Esophagus muscularis mucosa (tissue), 4 donors: ENCODE measurements at regions not wholly inside any gene's neighbourhood (a gene's known extent, or its start where the extent isn't known, plus 50 kb on each side); places are given as distances from the start of the nearest gene placed in this dataset.

Source experiments
- DNase-seq: peaks from one replicate; pipeline ENCODE4 v3.0.0-alpha.2; 2017; ENCODE audit errors: extremely low spot score
- H3K27ac ChIP-seq, 4 donors: fragments of 200-600 bp; sonication (generic); replicated peaks in 1 of 4; 1 replicate in 3 of 4; 2 replicates in 1 of 4; pipeline ENCODE4 v1.5.1; 2016 to 2019; ENCODE audit warnings: mild to moderate bottlenecking in 1 of 4
- H3K27me3 ChIP-seq, 4 donors: fragments of 200-600 bp; sonication (generic); one replicate each; pipeline versions ENCODE4 v1.5.1 to v1.6.0; 2016 to 2019
- H3K36me3 ChIP-seq, 4 donors: fragments of 200-600 bp; sonication (generic); one replicate each; pipeline ENCODE4 v1.5.1; 2016 to 2019
- H3K4me1 ChIP-seq, 4 donors: fragments of 200-600 bp; sonication (generic); one replicate each; pipeline ENCODE4 v1.5.1; 2016 to 2019
- H3K4me3 ChIP-seq, 4 donors: fragments of 200-600 bp; sonication (generic); 1 replicate in 2 of 4; 2 replicates in 2 of 4; pipeline ENCODE4 v1.5.1; 2016 to 2019; ENCODE audit warnings: mild to moderate bottlenecking in 4 of 4, moderate library complexity in 1 of 4
- H3K9me3 ChIP-seq, 4 donors: fragments of 200-600 bp; sonication (generic); 1 replicate in 3 of 4; 2 replicates in 1 of 4; pipeline ENCODE4 v1.5.1; 2016 to 2019
- CTCF ChIP-seq, 3 experiments: fragments of 200-600 bp in 2 of 3; fragments of 450-650 bp in 1 of 3; sonication (generic) in 2 of 3; IDR thresholded peaks; one replicate each; pipeline ENCODE4 v1.5.1; 2017 to 2019; ENCODE audit warnings: antibody characterized with exemption in 3 of 3, mild to moderate bottlenecking in 2 of 3, moderate library complexity in 1 of 3
- EP300 ChIP-seq: sonication (generic); formaldehyde crosslinking; IDR thresholded peaks from one replicate; pipeline ENCODE4 v1.6.1; 2017; ENCODE audit warnings: antibody characterized with exemption
- POLR2A ChIP-seq: fragments of 450-650 bp; IDR thresholded peaks from one replicate; pipeline ENCODE4 v1.6.1; 2017; ENCODE audit warnings: antibody characterized with exemption, moderate library complexity, mild to moderate bottlenecking, low read depth
- POLR2AphosphoS5 ChIP-seq, 2 donors: sonication (generic); formaldehyde crosslinking; IDR thresholded peaks; one replicate each; pipeline ENCODE4 v1.6.1; 2017; ENCODE audit warnings: antibody characterized with exemption in 2 of 2
- WGBS: methylation state at CpG from one replicate; pipeline ENCODE4 v1.1.5; 2018; 5-methylcytosine and 5-hydroxymethylcytosine counted together
- intact Hi-C: fragments of 100-400 bp; cut with DNase I; formaldehyde crosslinking; loops from one replicate; pipeline ENCODE4 v1.15.1; 2023

GRCh38 chr1:22277662-22278061, 134.8 kb upstream of the WNT4 start:
- Histone ChIP-seq H3K4me3 (no peak overlapping the region), H3K36me3 (no peaks in the 10 kb centered on the region), H3K4me1 (no peaks in the 10 kb centered on the region), H3K9me3 (peaks cover 0 to 4% (median 0%) of the 10 kb centered on the region in 4 donors), H3K27ac (no peak overlapping the region), H3K27me3 (peaks cover 0 to 32% (median 0%) of the 10 kb centered on the region in 4 donors)
- no peak for DNase-seq
- intact Hi-C loops = no loop called here
- TF ChIP-seq POLR2AphosphoS5 (IDR thresholded peaks at IDR 0.05) (no peak), EP300 (no peak), CTCF (IDR thresholded peaks at IDR 0.05) (no peak), POLR2A (no peak)
- 86% methylated on average over 9 of the region's 10 CpGs for WGBS

GRCh38 chr1:22279735-22280134, 136.8 kb upstream of the WNT4 start:
- no peak for TF ChIP-seq POLR2A
- TF ChIP-seq EP300 = no peak
- no peak for TF ChIP-seq POLR2AphosphoS5 (IDR thresholded peaks at IDR 0.05)
- TF ChIP-seq CTCF (IDR thresholded peaks at IDR 0.05) = no peak
- Histone ChIP-seq H3K27ac (no peak overlapping the region), H3K9me3 (peaks cover 0 to 4% (median 0%) of the 10 kb centered on the region in 4 donors), H3K27me3 (peaks cover 0 to 36% (median 0%) of the 10 kb centered on the region in 4 donors), H3K4me1 (no peaks in the 10 kb centered on the region), H3K4me3 (no peak overlapping the region), H3K36me3 (no peaks in the 10 kb centered on the region)
- no peak for DNase-seq
- intact Hi-C loops = no loop called here
- WGBS = 99% methylated on average over 3 of the region's 3 CpGs

- no peak for DNase-seq
- Histone ChIP-seq H3K27me3 (peaks cover 0 to 36% (median 0%) of the 10 kb centered on the region in 4 donors), H3K27ac (no peak overlapping the region), H3K9me3 (peaks cover 0 to 4% (median 0%) of the 10 kb centered on the region in 4 donors), H3K4me1 (no peaks in the 10 kb centered on the region), H3K36me3 (no peaks in the 10 kb centered on the region), H3K4me3 (no peak overlapping the region)
- no peak for TF ChIP-seq POLR2AphosphoS5 (IDR thresholded peaks at IDR 0.05)
- 93% methylated on average over 3 of the region's 3 CpGs for WGBS
- intact Hi-C loops = no loop called here
Measured at GRCh38 chr1:22280526-22280925, 137.6 kb upstream of the WNT4 start.

- Histone ChIP-seq H3K27me3 (peaks cover 0 to 30% (median 0%) of the 10 kb centered on the region in 4 donors), H3K4me3 (no peak overlapping the region), H3K27ac (no peak overlapping the region), H3K9me3 (peaks cover 0 to 4% (median 0%) of the 10 kb centered on the region in 4 donors), H3K4me1 (no peaks in the 10 kb centered on the region), H3K36me3 (no peaks in the 10 kb centered on the region)
- TF ChIP-seq POLR2A (no peak), POLR2AphosphoS5 (IDR thresholded peaks at IDR 0.05) (no peak), CTCF (IDR thresholded peaks at IDR 0.05) (no peak), EP300 (no peak)
- intact Hi-C loops = no loop called here
- DNase-seq = no peak
- 83% methylated on average over 8 of the region's 11 CpGs for WGBS
Measured at GRCh38 chr1:22281521-22282363, 138.8 kb upstream of the WNT4 start.

- Histone ChIP-seq H3K4me3 (no peak overlapping the region), H3K27ac (no peak overlapping the region), H3K4me1 (no peaks in the 10 kb centered on the region), H3K27me3 (peaks cover 0 to 30% (median 0%) of the 10 kb centered on the region in 4 donors), H3K9me3 (peaks cover 0 to 4% (median 0%) of the 10 kb centered on the region in 4 donors), H3K36me3 (no peaks in the 10 kb centered on the region)
- 67% methylated on average over 13 of the region's 13 CpGs for WGBS
- intact Hi-C loops = no loop called here
- DNase-seq = no peak
- no peak for TF ChIP-seq CTCF (IDR thresholded peaks at IDR 0.05)
- no peak for TF ChIP-seq EP300
Measured at GRCh38 chr1:22282364-22282995, 139.6 kb upstream of the WNT4 start.
